Endothelial cell of umbilical vein (primary cell): ENCODE measurements at regions not wholly inside any gene's neighbourhood (a gene's known extent, or its start where the extent isn't known, plus 50 kb on each side); places are given as distances from the start of the nearest gene placed in this dataset.

Source experiments
- BruUV-seq: library from RNA; stranded (reverse); fragments of 400-500 nt; replicated peaks from 2 replicates; lab custom pipeline; 2021; lab: Mats Ljungman, UMichigan
- CTCF ChIA-PET: fragments of 300-600, 350-600 bp; sonication (Branson Sonifier 250); formaldehyde crosslinking; loops from one replicate; lab custom pipeline; 2021; ENCODE audit warnings: antibody characterized with exemption, inconsistent platforms; lab: Charles Lee
- POLR2A ChIA-PET: fragments of 300-600, 350-600 bp; sonication (Branson Sonifier 250); formaldehyde crosslinking; loops from one replicate; lab custom pipeline; 2021; ENCODE audit warnings: antibody characterized with exemption, inconsistent platforms; lab: Charles Lee
- DNase-seq: peaks from one replicate; pipeline ENCODE4 v3.0.0-alpha.2; 2011; ENCODE audit warnings: low read depth, low spot score
- FAIRE-seq: peaks from 2 replicates; lab custom pipeline; 2011; peaks lifted over from hg19 to GRCh38; lab: Jason Lieb, UNC
- H2AFZ ChIP-seq: 2 replicates; pipeline ENCODE4 v1.6.0; 2012; ENCODE audit warnings: low read depth, low read length, control low read depth, inconsistent platforms
- H3K27ac ChIP-seq: 2 replicates; pipeline ENCODE4 v1.5.1; 2011; ENCODE audit warnings: low read depth, mild to moderate bottlenecking, control low read depth, low read length, moderate library complexity; ENCODE audit not compliant: insufficient read depth
- H3K27me3 ChIP-seq, 2 experiments: 2 replicates each; pipeline versions ENCODE4 v1.6.0 to v1.6.1; 2011; ENCODE audit warnings: low read length in 2 of 2, mixed read lengths in 1 of 2; ENCODE audit not compliant: control insufficient read depth in 2 of 2, insufficient read depth in 2 of 2
- H3K36me3 ChIP-seq, 2 experiments: 2 replicates in 1 of 2; 3 replicates in 1 of 2; pipeline ENCODE4 v1.5.1; 2011; ENCODE audit warnings: low read length in 2 of 2, mild to moderate bottlenecking in 1 of 2, moderate library complexity in 1 of 2; ENCODE audit not compliant: control insufficient read depth in 2 of 2, insufficient read depth in 2 of 2; ENCODE audit errors: extremely low read depth in 1 of 2
- H3K4me1 ChIP-seq: 3 replicates; pipeline ENCODE4 v1.5.1; 2011; ENCODE audit warnings: mild to moderate bottlenecking, low read length; ENCODE audit not compliant: control insufficient read depth, insufficient read depth; ENCODE audit errors: extremely low read depth
- H3K4me2 ChIP-seq: 2 replicates; pipeline ENCODE4 v1.6.1; 2011; ENCODE audit warnings: low read length, control low read depth, mixed read lengths; ENCODE audit not compliant: insufficient read depth
- H3K4me3 ChIP-seq, 3 experiments: fragments of 200-600 bp in 1 of 3; sonication (generic), shearing (Covaris generic) in 1 of 3; replicated peaks in 1 of 3; 2 replicates each; pipeline ENCODE4 v1.5.1; 2011 to 2016; ENCODE audit warnings: control low read depth in 3 of 3, low read length in 3 of 3, mild to moderate bottlenecking in 2 of 3, inconsistent platforms in 1 of 3, low read depth in 1 of 3, moderate library complexity in 1 of 3; ENCODE audit not compliant: insufficient read depth in 1 of 3
- H3K79me2 ChIP-seq: 2 replicates; pipeline ENCODE4 v1.6.0; 2012; ENCODE audit warnings: low read length, inconsistent platforms; ENCODE audit not compliant: control insufficient read depth, insufficient read depth
- H3K9ac ChIP-seq: replicated peaks from 2 replicates; pipeline ENCODE3; 2011; ENCODE audit warnings: low read length, control low read depth; ENCODE audit not compliant: insufficient read depth; ENCODE audit errors: extremely low read depth
- H3K9me1 ChIP-seq: replicated peaks from 3 replicates; pipeline ENCODE4 v1.6.0; 2011; ENCODE audit warnings: mild to moderate bottlenecking, low read length; ENCODE audit not compliant: control insufficient read depth, insufficient read depth; ENCODE audit errors: extremely low read depth
- H3K9me3 ChIP-seq: replicated peaks from 2 replicates; pipeline ENCODE4 v1.5.1; 2012; ENCODE audit warnings: low read length, inconsistent platforms; ENCODE audit not compliant: control insufficient read depth, insufficient read depth
- H4K20me1 ChIP-seq: replicated peaks from 2 replicates; pipeline ENCODE3; 2011; ENCODE audit warnings: mild to moderate bottlenecking, low read length; ENCODE audit not compliant: control insufficient read depth, insufficient read depth; ENCODE audit errors: extremely low read depth
- CTCF ChIP-seq, 2 donors: IDR thresholded peaks; 1 replicate in 1 of 2; 2 replicates in 1 of 2; pipeline ENCODE4 v1.5.1; 2011; ENCODE audit warnings: low read length in 2 of 2, mild to moderate bottlenecking in 2 of 2, moderate library complexity in 2 of 2, control low read depth in 1 of 2, inconsistent platforms in 1 of 2, low read depth in 1 of 2; ENCODE audit not compliant: insufficient read depth in 1 of 2; ENCODE audit errors: extremely low read depth in 1 of 2
- FOS ChIP-seq: IDR thresholded peaks from 2 replicates; pipeline ENCODE4 v1.6.1; 2011; ENCODE audit warnings: mild to moderate bottlenecking, low read length, moderate library complexity, borderline replicate concordance; ENCODE audit not compliant: insufficient read depth
- GATA2 ChIP-seq: IDR thresholded peaks from 2 replicates; pipeline ENCODE4 v1.7.0; 2011; ENCODE audit warnings: low read depth, mild to moderate bottlenecking, moderate library complexity, mixed read lengths, low read length; ENCODE audit not compliant: insufficient read length, insufficient read depth
- JUN ChIP-seq: IDR thresholded peaks from 2 replicates; pipeline ENCODE4 v1.6.1; 2011; ENCODE audit warnings: borderline replicate concordance, low read depth; ENCODE audit not compliant: insufficient read length, insufficient read depth
- MAX ChIP-seq: IDR thresholded peaks from 2 replicates; pipeline ENCODE4 v1.6.1; 2011; ENCODE audit not compliant: insufficient read depth, insufficient read length
- MYC ChIP-seq: IDR thresholded peaks from one replicate; pipeline ENCODE4 v1.6.1; 2011; ENCODE audit warnings: mild to moderate bottlenecking, low read depth, low read length
- POLR2A ChIP-seq: IDR thresholded peaks from 2 replicates; pipeline ENCODE4 v1.6.1; 2012; ENCODE audit warnings: low read depth, mild to moderate bottlenecking, control low read depth, low read length
- POLR2AphosphoS5 ChIP-seq: IDR thresholded peaks from 2 replicates; pipeline ENCODE4 v1.6.1; 2012; ENCODE audit warnings: low read depth, mild to moderate bottlenecking, control low read depth, low read length, moderate library complexity; ENCODE audit not compliant: insufficient read depth
- dilution Hi-C: fragments of 300-500 bp; cut with MboI; formaldehyde crosslinking; loops from one replicate; pipeline ENCODE4 v1.15.0; 2019; ENCODE audit warnings: low sequenced_read_pairs; ENCODE audit not compliant: extremely low pct_ligation_motif_present
- intact Hi-C: fragments of 100-400 bp; cut with micrococcal nuclease; formaldehyde crosslinking; loops from one replicate; pipeline ENCODE4 v1.10.0; 2022

GRCh38 chr18:71809711-71810110 lies 734.4 kb downstream of the CBLN2 start:
- DNase-seq (no peak), FAIRE-seq (no peak)
- H3K9me3 ChIP-seq, result no peaks in the 10 kb centered on the region
- H3K4me1 ChIP-seq, result no peaks in the 10 kb centered on the region
- BruUV-seq, result no TSS peak
- no peak overlapping the region for H3K27ac ChIP-seq
- ChIA-PET CTCF (interaction anchor here (0.9 kb wide), 1 partner anchor 1028 kb away, joined by 3 read pairs; no protein-coding TSS in a partner anchor), POLR2A (no interaction called here)
- intact Hi-C loops (no loop called here), dilution Hi-C loops (no loop called here)
- no peak overlapping the region for H3K4me3 ChIP-seq
- no peaks in the 10 kb centered on the region for H3K79me2 ChIP-seq
- TF ChIP-seq CTCF (IDR thresholded peaks at IDR 0.05; ENCODE audit: extremely low read depth in 1 of 2, insufficient read depth in 1 of 2, low read depth in 1 of 2, low read length in 2 of 2) (no peak), GATA2 (no peak), FOS (no peak), MAX (no peak), POLR2A (no peak), MYC (no peak), POLR2AphosphoS5 (no peak), JUN (no peak)
- no peak overlapping the region for H3K4me2 ChIP-seq
- no peaks in the 10 kb centered on the region for H4K20me1 ChIP-seq
- H3K9me1 ChIP-seq, result no peaks in the 10 kb centered on the region
- no peak overlapping the region for H2AFZ ChIP-seq
- H3K9ac ChIP-seq, result no peak overlapping the region
- H3K36me3 ChIP-seq, result no peaks in the 10 kb centered on the region
- no peaks in the 10 kb centered on the region for H3K27me3 ChIP-seq
